ENCODE measurements at regions not wholly inside any gene's neighbourhood (a gene's known extent, or its start where the extent isn't known, plus 50 kb on each side); places are given as distances from the start of the nearest gene placed in this dataset.

DNA sequence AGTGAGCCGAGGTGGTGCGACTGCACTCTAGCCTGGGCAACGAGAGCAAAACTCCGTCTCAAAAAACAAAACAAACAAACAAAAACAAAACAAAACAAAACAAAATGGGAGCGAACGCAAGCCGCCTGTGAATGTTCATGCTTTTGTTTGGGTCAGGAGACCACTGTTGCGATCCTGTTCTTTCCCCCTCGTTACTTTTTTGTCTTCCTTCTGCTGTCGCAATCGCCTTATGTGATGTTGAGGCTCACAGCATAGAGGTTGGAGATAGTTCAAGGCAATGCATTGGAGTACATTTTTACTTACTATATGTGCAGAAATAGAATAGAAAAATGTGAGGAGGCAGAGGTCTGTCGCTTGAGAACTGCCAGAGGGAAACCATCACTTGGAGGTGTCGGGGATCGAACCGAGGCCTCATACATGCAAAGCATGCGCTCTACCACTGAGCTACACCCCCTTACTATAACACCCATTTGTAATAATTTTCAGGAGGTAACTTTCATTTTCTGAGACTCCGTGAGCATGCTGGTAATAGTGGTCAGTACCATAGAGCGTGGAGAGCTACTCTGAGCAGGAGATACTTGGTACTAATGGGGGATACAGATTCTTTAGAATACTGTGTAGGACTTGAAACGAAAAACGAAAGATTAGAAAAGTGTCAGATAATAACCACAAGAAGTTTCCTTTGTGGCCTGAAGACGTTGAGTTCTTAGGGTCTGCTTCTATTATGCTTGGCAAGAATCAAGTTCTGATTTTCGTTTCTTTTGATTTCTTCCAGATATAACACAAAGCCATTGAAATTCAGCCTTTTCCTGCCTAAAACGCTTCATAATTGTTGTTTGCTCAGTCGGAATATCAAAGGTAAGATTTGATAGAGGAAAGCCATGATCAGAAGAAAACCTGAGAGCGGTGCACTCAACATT lies 121.1 kb downstream of the TRIM27 start:
- peaks cover 5% of the 10 kb centered on the region for H3K27me3 ChIP-seq (ENCODE audit: control insufficient read depth, insufficient read depth, low read length)
- DNase-seq (ENCODE audit: low read depth): no peak
- H3K4me3 ChIP-seq (ENCODE audit: low read depth, low read length): no peak overlapping the region
- TF ChIP-seq, protein P1, sequence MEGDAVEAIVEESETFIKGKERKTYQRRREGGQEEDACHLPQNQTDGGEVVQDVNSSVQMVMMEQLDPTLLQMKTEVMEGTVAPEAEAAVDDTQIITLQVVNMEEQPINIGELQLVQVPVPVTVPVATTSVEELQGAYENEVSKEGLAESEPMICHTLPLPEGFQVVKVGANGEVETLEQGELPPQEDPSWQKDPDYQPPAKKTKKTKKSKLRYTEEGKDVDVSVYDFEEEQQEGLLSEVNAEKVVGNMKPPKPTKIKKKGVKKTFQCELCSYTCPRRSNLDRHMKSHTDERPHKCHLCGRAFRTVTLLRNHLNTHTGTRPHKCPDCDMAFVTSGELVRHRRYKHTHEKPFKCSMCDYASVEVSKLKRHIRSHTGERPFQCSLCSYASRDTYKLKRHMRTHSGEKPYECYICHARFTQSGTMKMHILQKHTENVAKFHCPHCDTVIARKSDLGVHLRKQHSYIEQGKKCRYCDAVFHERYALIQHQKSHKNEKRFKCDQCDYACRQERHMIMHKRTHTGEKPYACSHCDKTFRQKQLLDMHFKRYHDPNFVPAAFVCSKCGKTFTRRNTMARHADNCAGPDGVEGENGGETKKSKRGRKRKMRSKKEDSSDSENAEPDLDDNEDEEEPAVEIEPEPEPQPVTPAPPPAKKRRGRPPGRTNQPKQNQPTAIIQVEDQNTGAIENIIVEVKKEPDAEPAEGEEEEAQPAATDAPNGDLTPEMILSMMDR (IDR thresholded peaks at IDR 0.05; ENCODE audit: insufficient read depth, low read length, poor library complexity, severe bottlenecking): no peak
- no peaks in the 10 kb centered on the region for H3K36me3 ChIP-seq (ENCODE audit: control insufficient read depth, insufficient read depth, low read length)

DNA sequence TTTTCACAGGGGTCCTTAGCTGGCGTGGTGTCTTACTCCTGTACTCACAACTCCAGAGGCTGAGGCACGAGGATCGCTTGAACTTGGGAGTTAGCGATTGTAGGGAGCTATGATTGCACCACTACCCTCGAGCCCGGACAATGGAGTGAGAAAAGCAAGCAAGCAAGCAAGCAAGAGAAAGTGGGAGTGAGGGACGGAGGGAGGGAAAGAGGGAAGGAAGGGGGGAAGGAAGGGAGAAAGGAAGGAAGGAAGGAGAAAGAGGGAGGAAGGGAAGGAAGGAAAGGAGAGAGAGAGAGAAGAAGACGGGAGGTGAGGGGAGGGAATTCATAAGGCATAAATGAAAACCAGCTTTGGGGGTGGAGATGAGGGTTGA lies 120.5 kb downstream of the TRIM27 start:
- TF ChIP-seq, protein P1 (IDR thresholded peaks at IDR 0.05; ENCODE audit: insufficient read depth, low read length, poor library complexity, severe bottlenecking): no peak
- no peak for DNase-seq (ENCODE audit: low read depth)
- Histone ChIP-seq H3K36me3 (ENCODE audit: control insufficient read depth, insufficient read depth, low read length) (no peaks in the 10 kb centered on the region), H3K27me3 (ENCODE audit: control insufficient read depth, insufficient read depth, low read length) (peaks cover 6% of the 10 kb centered on the region), H3K4me3 (ENCODE audit: low read depth, low read length) (no peak overlapping the region)

DNA sequence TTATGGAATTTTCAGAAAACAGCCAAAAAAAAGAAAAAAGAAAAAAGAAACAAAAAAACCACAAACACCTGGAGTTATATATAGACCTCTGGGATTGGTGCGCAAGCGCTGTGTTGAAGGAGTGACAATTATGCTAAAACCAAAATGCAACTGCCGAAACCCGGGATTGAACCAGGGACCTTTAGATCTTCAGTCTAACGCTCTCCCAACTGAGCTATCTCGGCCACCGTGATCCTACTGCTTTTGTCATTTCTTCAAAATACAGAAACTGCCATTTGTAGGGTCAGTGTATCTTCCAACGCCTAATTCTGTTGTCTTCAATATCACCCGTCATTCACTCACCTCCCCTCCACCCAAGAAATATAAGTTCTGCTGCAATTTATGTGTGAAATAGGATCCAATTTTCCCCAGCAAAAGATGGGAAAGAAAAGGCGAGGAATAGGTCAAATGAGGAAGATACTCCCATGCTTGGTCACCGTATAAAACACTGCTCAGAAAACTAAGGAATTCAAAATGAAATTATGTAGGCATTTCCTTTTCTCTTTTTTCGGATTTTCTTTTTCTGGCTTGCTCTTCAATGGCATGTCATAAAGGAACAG lies 116.0 kb downstream of the TRIM27 start:
- Histone ChIP-seq H3K27me3 (ENCODE audit: control insufficient read depth, insufficient read depth, low read length) (peaks cover 33% of the 10 kb centered on the region), H3K4me3 (ENCODE audit: low read depth, low read length) (no peak overlapping the region), H3K36me3 (ENCODE audit: control insufficient read depth, insufficient read depth, low read length) (no peaks in the 10 kb centered on the region)
- no peak for DNase-seq (ENCODE audit: low read depth)
- TF ChIP-seq, protein P1 (IDR thresholded peaks at IDR 0.05; ENCODE audit: insufficient read depth, low read length, poor library complexity, severe bottlenecking): no peak

DNA sequence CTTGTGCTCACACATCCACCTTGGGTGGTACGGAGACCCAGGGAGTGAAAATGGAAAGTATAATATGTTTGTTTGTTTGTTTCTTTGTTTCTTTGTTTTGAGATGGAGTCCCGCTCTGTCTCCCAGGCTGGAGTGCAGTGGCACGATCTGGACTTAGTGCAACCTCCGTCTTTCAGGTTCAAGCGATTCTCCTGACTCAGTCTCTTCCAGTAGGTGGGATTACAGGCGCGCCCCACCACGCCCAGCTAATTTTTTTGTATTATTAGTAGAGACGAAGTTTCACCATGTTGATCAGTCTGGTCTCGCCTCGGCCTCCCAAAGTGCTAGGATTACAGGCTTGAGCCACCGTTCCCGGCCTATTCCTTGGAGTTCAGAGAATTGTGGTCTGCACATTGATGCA lies 115.4 kb downstream of the TRIM27 start:
- Histone ChIP-seq H3K4me3 (ENCODE audit: low read depth, low read length) (no peak overlapping the region), H3K36me3 (ENCODE audit: control insufficient read depth, insufficient read depth, low read length) (no peaks in the 10 kb centered on the region), H3K27me3 (ENCODE audit: control insufficient read depth, insufficient read depth, low read length) (peaks cover 35% of the 10 kb centered on the region)
- no peak for DNase-seq (ENCODE audit: low read depth)
- TF ChIP-seq, protein P1 (IDR thresholded peaks at IDR 0.05; ENCODE audit: insufficient read depth, low read length, poor library complexity, severe bottlenecking): no peak

DNA sequence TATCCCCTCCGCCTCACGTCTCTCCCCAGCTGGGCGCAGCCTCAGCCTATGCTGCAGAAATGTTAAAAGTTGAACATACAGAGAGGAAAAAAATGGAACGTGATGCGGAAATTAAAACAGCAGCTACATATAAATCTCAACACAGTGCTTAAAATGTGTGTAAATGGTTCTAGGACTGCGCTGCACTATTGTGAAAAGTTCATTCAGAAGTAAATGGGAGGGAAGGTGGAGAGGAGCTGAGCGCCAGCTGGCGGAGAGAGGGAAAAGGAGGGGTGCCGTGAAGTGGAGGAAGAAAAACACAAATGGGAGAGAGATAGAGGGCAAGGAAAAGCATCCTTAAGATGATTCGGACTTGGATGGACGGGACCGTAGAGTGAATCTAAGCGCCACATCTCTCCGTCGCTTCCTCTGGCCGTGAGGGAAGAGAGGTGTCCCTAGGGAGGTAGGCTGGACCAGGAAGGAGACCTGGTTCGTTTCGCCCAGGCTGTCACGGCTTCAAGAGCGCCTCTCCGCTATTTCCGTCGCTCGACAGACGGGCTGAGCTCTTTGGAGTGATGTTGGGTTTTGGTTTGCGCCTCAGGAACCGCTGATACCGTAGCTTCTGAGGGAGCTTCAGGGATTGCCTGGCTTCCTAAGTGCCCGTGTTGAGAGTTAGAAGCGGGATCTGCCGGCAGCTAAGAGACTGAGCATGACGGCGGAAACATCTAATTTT lies 113.7 kb downstream of the TRIM27 start:
- DNase-seq (ENCODE audit: low read depth): no peak
- TF ChIP-seq, protein P1 (IDR thresholded peaks at IDR 0.05; ENCODE audit: insufficient read depth, low read length, poor library complexity, severe bottlenecking): no peak
- no peak overlapping the region for H3K4me3 ChIP-seq (ENCODE audit: low read depth, low read length)
- no peaks in the 10 kb centered on the region for H3K36me3 ChIP-seq (ENCODE audit: control insufficient read depth, insufficient read depth, low read length)
- H3K27me3 ChIP-seq (ENCODE audit: control insufficient read depth, insufficient read depth, low read length): peaks cover 50% of the 10 kb centered on the region

Measured in kidney epithelial cell (primary cell).